ENCODE measurements at regions not wholly inside any gene's neighbourhood (a gene's known extent, or its start where the extent isn't known, plus 50 kb on each side); places are given as distances from the start of the nearest gene placed in this dataset.

DNA sequence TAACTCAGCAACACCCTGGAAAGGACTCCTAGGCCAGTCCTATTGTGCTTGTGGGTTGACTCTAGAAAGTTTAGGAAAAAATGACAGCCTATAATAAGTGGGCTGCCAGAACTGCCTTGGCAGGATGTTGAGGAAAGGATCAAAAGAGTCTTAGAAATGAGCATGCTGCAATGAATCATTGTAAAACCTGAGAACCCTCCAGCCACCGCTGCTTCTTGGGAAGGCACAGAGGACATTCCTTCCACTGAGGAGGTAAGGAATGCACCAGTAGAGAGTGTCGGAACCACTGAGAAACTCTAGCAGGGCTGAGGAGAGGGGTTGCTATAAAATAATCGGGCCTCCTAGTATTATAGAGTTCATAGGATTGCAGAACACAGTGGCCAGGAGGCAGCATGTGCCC lies 146.7 kb upstream of the SMIM21 start:
- no peak for FAIRE-seq

DNA sequence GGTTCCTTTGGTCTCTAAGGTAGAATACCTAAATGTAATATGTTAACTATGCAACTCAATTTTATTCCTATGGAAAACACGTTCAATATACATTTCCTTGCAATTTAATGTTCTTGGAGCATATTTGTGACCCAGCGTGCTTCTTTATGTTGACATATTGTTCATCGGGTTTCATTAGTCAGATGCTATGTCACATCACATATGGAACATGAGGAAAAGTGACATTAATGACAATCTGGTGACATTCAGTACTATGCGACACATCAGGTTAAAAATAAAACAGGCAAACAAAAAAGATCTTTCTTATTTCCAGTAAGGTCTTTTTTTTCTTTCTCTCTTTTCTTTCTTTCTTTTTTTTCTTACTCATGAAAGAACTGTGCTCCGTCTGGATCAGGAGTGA lies 135.6 kb upstream of the SMIM21 start:
- no peak for FAIRE-seq

GRCh38 chr18:75562216-75562615 lies 134.7 kb upstream of the SMIM21 start:
- FAIRE-seq, result no peak

DNA sequence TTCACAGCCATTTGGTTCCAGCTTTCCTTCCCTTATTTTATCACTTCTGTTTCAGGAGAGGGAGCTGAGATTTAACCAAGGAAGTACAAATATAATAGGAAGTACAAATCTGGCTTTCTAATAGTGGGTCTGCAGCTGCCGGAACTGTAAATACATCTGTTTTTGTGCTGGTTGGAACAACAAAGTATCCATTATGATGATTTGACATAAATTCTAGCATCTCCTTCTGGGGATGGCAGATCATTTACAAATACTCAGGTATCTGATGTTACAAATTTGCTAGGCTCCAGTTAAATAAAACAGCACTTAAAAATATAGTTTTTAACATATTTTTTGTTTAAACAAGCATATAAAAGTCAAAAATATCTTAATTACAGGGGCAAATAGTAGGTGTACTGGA lies 131.3 kb upstream of the SMIM21 start:
- FAIRE-seq, result no peak

GRCh38 chr18:75556841-75557240 lies 129.3 kb upstream of the SMIM21 start:
- no peak for FAIRE-seq

GRCh38 chr18:75554644-75555185 lies 127.2 kb upstream of the SMIM21 start:
- FAIRE-seq, result no peak

- FAIRE-seq, result no peak
Observed at GRCh38 chr18:75554176-75554575, 126.7 kb upstream of the SMIM21 start.

DNA sequence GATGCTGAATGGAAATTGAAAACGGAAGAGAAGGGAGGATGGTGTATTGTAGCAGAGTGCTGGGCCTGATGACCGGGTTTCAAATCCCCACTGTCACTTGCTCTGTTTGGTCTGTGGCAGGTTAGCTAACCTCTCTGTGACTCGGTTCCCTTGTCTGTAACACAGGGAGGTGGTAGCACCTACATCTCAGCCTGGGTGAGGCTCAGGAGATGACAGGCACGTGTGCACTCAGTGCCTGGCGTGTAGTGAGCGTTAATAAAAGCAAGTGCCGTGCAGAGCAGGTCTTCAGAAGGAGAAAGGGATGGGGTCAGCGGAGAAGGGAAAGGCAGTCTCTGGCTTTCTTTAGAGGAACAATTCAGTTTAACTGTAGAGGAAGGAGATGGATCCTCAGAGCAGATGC lies 125.5 kb upstream of the SMIM21 start:
- FAIRE-seq, result no peak

DNA sequence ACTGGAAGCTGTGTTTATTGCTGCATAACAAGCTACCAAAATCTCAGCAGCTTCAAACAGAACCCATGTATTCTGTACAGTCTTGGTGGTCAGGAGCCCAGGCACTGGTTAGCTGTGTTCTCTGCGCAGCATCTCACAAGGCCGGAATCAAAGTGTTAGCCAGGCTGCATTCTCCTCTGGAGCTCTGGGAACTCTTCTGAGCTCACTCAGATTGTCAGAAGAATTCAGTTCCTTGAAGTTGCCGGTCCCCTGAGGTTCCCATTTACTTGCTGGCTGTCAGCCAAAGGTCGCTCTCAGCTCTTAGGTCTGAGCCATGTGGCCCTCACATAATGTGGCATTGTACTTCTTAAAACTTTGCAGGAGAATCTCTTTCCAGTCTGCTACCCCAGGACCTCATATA lies 123.6 kb upstream of the SMIM21 start:
- FAIRE-seq, result no peak

DNA sequence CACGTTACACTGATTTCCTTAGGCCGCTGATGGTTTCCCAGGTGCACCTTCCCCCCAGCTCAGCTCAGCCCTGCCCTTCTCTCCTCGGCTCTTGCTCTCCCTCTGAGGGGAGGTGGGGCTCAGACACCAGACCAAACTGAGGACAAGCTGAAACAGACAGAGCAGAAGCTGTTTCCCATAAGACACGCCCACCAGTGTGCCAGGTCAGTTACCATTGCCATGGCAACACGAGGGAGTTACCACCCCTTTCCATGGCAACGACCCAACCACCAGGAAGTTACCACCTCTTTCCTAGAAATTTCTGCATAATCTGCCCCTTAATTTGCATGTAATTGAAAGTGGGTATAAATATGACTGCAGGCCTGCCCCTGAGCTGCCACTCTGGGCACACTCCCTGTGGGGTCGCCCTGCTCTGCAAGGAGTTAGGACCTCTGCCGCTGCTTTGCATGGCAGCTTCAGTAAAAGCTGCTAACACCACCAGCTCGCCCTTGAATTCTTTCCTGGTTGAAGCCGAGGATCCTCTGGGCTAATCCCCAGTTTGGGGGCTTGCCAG lies 120.9 kb upstream of the SMIM21 start:
- no peak for FAIRE-seq

DNA sequence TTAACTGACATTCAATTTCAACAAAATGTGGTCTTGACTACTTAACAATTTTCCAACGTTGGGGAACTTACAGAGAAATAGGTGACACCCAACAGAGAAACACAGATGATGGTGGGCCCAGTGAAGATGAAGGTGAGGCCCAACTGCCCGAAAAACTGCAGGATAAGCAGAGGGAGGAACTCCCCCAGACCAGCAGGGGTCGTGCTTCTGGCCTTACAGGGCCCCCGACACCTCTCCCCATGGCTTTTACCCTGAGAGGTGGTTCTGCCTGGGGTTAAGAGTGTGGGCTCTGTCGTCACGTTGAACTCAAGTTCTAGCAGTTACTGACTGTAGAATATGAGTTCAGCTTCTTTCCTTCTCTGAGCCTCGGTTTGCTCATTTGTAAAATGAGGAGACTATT lies 119.5 kb upstream of the SMIM21 start:
- no peak for FAIRE-seq

- FAIRE-seq, result no peak
Observed at GRCh38 chr18:75545189-75545588, 117.7 kb upstream of the SMIM21 start.

- peak; percentile 23 for FAIRE-seq
Observed at GRCh38 chr18:75544496-75544895, 117.0 kb upstream of the SMIM21 start.

GRCh38 chr18:75544051-75544481 lies 116.6 kb upstream of the SMIM21 start:
- no peak for FAIRE-seq

DNA sequence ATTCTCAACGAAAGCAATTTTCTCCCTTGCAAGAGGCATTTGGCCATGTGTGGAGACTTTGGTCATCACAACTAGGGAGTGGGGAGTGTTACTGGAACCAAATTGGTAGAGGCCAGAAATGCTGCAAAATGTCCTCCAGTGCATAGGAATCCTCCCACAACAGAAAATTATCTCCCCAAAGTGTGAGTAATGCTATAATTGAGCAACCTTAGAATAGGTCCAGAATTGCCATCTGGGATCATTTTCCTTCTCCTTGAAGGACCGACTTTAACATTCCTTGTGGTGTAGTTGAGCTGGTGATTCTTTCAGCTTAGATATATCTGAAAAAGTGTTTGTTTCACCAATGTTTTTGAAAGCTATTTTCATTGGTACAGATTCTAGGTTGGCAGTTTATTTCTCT lies 111.2 kb upstream of the SMIM21 start:
- FAIRE-seq, result no peak

- FAIRE-seq, result no peak
Observed at GRCh38 chr18:75533950-75534349, 106.4 kb upstream of the SMIM21 start.

DNA sequence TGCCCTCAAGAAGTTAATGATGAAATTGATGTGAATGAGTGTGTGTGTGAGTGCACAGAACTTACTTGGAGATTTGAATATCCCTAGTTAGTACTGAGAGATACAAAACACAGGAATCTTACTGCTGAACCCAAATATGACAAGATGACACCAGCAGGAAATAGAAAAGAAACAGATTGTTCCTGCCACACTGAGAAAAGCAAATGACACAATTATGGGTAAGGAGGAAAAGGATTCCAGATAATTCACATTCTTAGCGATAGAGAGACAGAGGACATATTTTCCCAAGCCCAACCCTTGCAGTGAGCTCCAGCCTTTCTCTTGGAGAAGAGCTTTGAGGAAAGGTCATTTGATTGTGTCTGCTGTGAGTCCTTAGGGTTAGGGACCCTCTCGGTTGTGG lies 105.7 kb upstream of the SMIM21 start:
- FAIRE-seq, result no peak

GRCh38 chr18:75531851-75532459 lies 104.5 kb upstream of the SMIM21 start:
- FAIRE-seq, result no peak

- FAIRE-seq, result no peak
Observed at GRCh38 chr18:75531212-75531850, 103.8 kb upstream of the SMIM21 start.

GRCh38 chr18:75530566-75531211 lies 103.2 kb upstream of the SMIM21 start:
- FAIRE-seq, result no peak

GRCh38 chr18:75530118-75530517 lies 102.6 kb upstream of the SMIM21 start:
- FAIRE-seq, result no peak

GRCh38 chr18:75529394-75529793 lies 101.9 kb upstream of the SMIM21 start:
- no peak for FAIRE-seq

DNA sequence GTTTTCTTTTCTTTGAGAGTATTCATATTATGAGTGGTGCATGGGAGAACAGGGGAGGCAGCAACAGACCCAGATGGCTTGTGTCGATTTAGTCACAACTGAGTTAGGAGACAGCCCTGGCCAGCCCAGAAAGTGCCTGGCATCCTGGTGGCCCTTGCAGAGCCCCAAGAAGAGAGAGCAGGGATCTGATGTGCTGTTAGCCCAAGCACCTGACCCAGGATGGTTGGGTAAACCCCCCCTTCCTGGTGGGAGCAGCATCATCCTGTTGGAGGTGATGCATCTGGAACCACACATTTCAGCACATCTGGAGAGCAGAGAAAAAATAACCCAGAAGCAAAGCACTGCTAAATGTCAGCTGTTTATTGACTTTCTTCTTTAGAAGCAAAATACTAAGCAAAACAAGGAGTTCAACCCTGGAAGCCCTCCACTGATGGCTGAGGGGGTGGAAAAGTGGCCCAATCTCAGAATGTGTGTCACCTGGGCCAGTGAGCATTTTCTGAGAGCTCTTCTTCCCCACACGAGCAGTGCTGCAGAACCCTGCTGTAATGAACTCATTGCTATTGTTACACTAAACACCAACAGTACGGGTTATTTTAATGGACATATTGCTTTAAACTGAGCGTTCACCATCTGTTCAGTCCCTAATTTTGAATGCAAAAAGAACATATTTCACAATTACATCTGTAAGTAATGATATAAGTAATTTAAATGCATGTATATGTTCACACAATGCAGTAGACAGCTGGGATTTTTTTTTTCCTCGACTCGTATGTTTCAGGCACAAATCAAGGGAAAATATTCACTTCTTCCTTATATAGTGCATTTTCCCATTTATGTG lies 100.6 kb upstream of the SMIM21 start:
- no peak for FAIRE-seq

All from endometrium (tissue), 2 donors.